NCI-H526 treated with DMSO at 0.1 percent for 48 hours (cell line): ENCODE measurements at regions not wholly inside any gene's neighbourhood (a gene's known extent, or its start where the extent isn't known, plus 50 kb on each side); places are given as distances from the start of the nearest gene placed in this dataset.
"Not testable (repeated sequence)": the region's sequence is repeated elsewhere in the genome, so short reads cannot be mapped to it uniquely, and the experiment has no call there.

Source experiments
- DNase-seq: peaks from one replicate; lab custom pipeline; 2025; lab: John Stamatoyannopoulos, UW

DNA sequence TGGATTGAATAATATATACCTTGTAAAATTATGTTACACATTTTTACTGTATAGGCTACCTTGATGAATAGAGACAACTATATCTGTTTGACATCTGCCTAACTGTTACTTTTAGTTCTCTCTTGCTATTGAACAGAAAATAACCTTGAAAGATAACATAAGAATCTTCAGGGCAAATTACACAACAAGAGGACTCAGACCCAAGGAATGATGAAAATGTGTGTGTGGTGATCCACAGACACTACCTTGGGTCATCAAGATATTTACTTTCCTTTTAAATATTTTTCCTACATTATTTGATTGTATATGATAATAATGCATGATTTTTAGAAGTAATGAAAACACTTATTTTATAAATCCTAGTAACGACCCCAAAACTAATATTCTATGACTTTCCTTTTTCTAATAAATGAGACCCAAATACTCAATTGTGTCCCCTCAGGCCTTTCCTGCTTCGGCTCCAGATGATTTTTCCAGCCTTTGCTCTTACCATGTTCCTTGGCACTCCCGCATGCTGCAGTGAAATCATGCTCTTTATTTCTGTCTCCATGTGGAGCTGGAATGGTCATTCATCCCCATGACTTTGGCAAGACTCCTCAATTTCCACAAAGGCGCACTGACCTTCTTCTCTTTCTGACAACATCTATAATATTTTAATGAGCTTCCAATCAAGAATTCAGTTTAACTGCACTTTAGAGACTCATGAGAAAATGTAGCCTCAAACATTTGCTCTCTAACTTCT lies 187.6 kb downstream of the EPM2A start:
- no peak for DNase-seq

DNA sequence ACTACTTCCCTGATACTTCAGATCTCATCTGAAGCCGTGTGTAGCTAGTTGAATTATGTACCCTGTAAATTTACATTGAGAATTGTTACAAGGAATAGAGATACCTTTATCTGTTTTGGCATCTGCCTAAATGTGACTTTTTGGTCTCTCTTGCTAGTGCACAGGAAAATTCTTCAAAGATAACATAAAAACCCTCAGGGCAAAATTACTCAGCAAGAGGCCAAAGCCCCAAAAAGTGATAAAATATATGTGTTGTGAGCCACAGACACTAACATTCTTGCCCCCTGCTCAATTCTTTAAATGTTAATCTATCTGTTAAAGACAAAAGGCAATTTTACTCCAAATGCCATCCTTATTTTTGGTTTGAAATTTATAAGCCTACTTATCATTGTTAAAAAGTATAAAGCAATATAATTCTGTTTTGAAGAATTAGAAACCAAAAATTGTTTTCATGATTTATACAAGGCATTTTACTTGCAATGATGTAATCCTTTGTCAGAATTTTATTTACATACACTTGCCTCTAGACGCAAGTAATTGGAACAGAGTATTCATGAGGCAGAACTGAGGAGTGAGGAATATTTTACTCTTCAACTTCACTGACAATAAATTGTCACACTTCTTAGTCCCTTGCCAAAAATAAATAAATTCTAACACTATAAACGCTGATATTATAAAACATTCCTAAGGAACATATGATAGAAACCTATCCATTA lies 186.2 kb downstream of the EPM2A start:
- no peak for DNase-seq

DNA sequence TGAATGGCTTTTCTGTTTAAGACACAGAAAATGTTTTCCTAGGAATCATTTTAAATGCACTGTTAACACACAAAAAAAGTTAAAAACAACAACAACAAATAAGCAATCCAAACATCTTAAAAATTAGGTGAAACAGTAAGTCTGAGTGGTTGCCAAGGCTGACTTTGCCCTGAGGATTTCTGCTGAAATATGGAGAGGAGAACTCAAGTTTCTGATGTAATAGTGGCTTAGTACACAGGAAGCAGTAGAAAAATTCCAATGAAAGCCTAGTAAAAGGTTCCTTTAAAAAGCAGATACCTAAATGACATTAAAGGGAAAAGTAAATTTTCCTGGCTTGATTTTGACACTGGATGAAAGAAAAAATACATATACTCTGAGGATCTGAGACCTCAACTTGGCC lies 184.2 kb downstream of the EPM2A start:
- no peak for DNase-seq

DNA sequence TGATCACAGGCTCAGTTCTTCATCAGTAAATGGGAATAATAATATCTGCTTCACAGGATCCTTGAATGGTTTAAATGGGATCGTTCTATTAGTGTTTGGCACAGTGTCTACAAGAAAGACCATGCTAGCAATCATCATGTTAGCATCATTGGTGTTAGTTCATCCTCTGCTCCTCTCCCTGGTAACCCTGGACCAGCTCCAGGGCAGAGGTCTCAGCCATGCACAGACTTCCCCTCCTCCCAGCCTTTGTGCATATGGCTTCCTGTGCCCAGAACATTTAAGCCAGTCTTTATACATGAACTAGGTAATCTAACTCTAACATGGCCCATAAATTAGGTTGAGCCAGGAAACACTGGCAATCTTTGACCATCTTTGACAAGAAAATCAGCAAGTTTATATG lies 180.2 kb downstream of the EPM2A start:
- no peak for DNase-seq

DNA sequence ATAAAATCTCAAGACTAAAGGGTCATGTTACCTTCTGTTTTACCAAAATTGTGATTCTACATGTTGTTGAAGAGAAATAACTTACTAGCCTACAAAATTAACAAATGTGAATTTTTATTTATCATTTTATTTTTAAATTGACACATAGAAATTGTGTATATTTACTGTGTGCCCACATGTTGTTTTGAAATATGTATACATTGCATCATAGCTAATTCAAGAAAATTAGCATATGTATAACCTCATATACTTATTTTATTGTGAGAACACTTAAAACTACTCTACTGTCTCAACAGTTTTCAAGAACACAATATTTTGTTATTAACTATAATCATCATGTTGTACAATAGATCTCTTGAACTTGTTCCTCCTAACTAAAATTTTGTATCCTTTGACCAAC lies 177.8 kb downstream of the EPM2A start:
- no peak for DNase-seq

DNA sequence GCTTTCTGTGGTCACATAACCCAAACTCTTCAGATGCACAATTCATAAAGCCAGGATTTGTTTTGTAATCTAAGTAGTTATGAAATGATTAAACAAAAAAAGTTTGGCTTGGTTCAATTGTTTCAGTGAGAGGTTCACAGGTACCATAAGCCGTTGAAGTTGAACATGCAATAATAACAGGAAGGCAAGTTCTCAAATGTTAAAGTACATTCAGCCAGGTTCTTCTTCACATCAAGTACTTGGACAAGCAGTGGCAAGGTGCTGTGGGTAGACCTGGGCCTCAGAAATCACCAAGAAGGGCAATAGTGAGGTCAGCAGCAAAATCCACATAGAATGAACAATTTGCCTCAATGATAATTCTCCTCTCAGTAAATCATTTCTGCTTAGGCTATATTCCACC lies 175.5 kb downstream of the EPM2A start:
- DNase-seq: no peak

DNA sequence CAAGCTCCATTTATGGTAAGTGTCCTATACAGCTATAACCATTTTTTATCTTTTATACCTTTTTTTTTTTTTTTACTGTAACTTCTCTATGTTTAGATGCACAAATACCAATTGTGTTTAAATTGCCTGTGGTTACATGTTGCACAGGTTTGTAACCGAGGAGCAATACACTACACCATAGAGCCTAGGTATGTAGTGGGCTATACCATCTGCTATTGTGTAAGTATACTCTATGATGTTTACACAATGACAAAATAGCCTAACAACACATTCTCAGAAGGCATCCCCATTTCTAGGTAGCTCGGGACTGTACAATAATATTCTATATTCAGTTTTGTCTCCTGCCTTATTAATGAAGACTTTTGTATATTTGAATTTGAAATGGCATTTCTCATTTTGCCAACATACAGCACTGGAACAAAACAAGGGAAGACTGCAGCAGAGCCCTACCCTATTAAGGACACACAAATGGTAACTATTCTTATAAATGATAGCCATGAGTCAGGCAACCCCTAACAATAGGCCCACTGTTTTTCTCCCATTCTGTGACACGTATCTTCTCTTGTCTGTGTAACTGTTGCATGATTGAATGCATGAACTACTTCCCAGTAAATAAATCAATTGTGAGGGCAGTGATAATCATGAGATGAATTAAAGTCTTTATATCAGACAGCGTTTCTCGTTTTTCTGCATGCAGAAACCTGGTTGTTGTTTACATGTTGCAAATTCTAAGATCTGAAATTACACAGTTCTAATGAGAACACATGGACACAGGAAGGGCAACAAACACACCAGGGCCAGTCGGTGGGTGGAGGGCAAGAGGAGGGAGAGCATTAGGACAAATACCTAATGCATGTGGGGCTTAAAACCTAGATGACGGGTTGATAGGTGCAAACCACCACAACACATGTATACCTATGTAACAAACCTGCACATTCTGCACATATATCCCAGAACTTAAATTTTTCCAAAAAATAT lies 173.9 kb downstream of the EPM2A start:
- DNase-seq: no peak

DNA sequence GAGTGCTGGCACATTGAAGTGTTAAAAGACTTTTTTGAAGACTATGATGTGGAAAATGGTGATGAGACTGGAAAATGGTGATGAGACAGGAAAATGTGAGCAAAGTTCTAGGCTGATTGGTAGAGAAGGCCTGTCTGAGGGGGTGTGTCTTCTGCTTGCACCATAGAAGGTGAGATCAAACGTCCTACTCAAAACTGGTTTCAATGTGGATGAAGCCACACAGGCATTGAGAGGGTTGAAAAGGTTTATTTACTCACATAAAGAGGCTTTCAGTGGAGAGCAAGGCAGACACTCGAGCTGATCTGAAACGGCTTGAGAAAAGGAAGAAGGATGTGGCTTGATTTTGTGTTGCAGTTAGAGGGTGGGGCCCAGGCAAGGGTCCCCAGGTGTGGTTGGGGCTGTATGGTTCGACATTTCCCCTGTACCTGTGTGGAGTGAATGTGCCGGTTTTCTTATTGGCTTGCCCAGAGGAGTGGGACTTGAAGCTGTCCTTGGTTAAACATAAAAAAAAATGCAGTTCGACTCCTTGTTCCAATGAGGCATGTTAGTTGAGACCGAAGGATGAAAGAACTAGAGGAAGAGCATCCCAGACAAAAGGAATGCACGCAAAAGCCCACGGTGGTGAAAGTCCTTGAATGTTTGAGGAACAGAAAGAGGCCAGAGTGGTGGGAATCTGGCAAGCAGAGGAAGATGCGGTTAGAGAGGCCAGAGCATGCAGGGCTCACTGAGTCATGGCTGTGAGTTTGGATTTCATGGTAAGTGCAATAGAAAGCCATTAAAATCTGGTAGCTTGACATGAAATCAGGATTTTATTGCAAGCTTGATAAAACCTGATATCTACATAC lies 172.3 kb downstream of the EPM2A start:
- no peak for DNase-seq

DNA sequence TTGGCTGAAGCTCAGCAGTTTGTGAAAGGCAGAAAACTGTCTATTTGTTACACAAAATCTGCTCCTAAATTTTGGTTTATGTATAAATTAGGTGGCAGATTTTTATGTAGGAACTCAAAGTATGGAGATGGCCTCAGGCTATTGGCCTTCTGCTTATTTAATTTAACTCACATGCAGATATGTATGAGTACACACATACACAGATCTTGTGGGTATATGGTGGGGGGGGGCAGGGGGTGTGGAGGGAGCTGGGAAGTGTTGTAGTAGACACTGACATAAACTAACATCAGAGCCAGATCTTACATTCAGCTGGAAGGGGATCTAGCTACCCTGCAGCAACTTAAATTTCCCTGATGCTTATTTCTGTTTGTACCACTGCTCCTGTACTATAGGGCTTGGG lies 170.8 kb downstream of the EPM2A start:
- DNase-seq: no peak

DNA sequence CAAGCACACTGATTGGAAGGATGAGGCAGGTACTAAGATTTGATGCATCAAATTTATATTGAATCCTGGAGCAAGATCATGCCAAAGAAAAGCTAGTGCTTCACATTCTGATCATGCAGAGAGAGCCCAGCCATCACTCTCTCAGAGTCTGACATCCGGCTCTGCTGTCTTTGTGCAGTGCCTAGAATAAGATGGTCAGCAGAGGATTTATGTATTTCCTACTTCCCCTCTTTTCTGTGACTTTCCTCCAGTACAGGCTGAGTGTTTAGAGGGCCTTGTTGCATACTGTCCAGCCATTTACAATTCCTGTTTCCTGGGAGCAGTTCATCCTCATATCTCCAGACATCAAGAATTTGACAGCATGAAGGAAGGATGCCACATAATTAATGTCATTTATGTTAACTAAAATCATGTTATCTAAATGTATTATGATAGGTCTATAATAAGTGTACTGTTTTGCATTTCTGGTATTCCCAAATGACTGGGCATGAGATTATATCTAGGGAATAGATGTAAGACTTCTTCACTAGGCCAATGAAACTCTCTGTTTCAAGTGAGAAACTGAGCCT lies 167.6 kb downstream of the EPM2A start:
- no peak for DNase-seq

DNA sequence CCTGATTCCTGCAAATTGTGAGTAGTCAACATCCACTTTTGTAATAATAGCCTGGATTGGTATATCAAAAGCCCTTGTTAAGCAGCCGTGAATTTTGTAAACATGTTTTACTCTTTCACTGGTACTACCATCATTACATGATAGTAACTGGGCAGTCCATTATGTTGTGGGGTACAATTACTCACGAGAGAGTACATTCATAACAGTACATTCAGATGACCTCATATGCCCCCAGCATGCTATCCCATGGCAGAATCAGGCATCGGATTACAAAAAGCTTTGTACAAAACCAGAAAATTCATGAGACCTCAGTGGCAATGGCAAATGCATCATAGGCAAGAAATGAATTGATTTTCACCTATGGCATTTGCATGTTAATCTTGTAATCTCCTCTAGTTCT lies 166.2 kb downstream of the EPM2A start:
- DNase-seq: no peak

DNA sequence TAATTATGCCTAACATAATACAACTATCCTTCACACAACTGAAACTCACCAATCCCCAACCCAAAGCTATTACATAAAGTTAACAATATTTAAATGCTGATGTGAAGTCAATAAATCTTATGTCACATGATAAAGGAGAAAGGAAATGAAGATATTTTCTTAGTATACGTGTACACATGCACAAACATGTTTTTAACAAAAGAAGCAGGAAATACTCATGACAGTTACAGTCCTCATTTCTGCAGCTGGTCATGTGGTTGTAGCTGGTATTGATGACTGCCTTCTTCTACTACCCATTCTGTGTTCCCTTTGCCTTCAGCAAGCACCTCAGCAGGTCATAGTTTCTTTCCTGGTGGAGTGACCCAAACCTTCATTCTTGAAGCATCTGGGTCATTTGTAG lies 165.0 kb downstream of the EPM2A start:
- not testable (repeated sequence) for DNase-seq

DNA sequence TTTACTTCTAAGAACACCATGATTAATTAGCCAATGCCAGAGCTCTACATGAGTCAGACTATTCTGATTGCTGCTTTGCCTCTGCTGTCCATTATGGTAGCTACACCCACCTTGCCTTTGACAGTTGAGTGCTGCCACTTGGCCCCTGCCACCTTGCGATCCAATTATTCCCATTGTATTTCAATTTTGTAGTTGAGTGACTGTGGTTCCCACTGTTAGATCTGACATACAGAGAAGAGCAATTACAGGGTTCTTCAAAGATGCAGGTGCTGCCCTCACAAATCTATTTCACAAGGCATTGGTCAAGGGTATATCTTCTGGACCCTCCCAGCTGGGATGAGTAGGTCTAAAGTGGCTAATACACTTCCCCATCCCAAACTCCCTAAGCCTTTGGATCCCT lies 161.1 kb downstream of the EPM2A start:
- DNase-seq: not testable (repeated sequence)
